Activated CD8-positive, alpha-beta memory T cell treated with anti-CD3 and anti-CD28 coated beads, Interleukin-2, amount 50 U/mL, for 4 hours (primary cell): ENCODE measurements at regions not wholly inside any gene's neighbourhood (a gene's known extent, or its start where the extent isn't known, plus 50 kb on each side); places are given as distances from the start of the nearest gene placed in this dataset.

Experiments used
- DNase-seq: peaks from one replicate; pipeline ENCODE4 v3.0.0-alpha.2; 2020

DNA sequence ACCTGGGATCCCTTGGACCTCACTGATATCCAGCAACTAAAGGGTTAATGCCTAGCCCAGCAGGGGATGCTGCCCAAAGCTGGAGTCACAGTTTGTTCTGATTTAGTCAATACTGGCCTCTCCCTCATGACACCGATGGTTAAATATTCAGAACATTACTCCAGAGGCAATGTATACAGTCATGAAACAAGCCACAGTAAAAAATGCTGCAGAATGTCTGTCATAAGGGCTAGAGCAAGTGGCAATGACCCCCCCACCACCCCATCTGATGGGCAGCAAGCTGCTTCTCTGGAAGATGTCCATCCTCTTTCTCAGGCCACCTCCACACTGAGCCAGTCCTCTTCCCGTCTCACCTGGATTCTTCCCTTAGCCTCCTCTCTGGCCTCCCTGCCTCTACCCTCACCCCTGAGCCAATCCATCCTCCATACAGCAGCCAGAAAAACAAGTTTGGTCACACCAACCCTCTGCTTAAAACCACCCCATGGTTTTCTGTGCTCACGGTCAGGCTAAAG lies 99.0 kb upstream of the KCNG1 start:
- DNase-seq: no peak

DNA sequence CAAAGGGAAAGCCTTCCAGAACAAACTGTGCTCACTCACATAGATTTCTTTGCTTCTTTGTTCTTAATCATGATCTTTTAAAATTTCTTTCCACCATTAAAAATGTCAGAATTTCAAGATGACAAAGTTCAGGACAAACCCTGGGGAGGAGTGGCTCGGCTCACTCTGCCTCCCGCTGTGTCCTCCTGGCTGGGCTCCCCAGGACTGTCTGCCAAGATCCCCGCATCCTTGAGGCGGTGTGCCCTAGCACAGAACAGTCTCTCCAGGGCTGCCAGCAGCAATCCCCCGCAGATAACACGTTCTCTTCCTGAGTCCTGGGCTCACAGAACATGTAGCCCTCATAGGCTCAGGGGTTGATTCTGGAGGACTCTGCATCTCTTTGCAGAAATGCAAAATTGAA lies 98.4 kb upstream of the KCNG1 start:
- no peak for DNase-seq

DNA sequence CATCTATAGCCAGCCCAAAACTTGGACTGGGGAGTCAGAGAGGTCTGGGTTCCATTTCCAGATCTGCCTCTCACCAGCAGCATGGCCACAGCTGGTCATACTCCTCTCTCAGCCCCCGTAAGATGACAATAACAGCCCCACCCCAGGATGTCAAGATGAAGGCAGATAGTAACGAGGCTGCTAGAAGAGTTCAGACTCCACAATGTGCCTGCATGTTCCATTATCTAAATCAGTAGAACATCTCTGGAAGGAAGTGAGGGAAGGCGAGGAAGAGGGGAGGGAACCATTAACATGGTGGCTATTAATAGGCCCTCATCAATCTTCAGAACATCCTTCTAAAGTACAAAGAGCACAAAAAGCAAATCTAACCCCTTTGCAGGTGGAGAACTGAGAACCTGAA lies 98.0 kb upstream of the KCNG1 start:
- DNase-seq: no peak

DNA sequence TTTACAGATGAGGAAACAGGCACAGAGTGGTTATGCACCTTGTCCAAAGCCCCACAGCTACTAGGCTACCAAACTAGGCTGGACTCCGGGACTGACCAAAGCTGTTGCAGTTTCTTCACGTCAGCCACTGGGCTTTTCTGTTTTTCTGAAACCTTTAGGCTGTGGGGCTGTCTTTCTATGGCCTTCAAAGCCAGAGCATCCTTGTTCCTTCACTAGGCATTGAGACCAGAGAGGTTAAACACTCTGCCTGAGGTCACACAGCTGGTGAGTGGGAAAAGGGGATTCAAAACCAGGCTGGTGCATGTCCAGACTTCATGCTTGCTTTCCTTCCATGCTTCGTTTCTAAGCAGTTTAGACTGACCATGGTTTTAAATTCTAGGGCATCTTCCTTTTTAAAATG lies 97.5 kb upstream of the KCNG1 start:
- DNase-seq: no peak

DNA sequence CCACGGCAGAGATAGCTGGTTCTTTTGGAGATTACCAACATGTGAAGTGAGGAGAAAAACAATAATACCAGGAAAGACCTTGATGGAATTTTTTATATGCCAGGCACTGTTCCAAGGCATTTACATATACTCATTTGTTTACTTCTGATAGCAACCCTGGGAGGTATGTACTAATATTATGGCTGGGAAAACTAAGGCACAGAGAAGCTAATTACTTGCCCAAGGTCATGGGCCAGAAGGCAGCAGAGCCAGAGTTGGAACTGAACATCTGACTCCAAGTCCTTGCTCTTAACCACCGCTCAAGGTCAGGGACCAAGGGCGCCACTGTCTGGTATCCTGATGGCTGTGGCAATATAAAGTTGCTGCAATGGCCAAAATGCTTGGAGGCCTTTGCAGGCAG lies 97.0 kb upstream of the KCNG1 start:
- DNase-seq: no peak

DNA sequence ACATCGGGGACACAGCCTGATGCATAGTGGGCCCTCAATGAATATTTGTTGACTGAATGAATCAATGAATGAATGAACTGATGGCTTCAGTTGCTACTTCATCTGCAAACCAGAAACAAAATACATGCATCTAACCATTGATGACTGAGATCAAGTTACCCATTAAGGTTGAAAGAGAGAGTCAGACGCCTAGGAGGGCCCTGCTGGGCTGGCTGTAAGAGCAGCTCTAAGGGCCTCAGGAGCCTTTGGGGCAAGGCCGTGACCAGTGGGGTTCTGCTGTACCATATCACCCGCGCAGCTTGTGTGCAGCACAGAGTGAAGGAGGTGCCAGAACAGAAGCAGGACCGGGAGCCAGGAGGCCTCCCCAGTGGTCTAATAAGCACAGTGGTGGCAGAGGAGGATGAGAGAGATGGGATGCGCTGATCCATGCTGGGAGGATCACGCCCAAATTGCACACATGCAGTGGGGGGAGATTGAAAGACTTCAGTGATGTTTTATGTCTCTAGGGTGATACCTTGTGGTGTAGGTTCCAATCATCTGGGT lies 96.1 kb upstream of the KCNG1 start:
- DNase-seq: no peak

GRCh38 chr20:51118216-51118615 lies 95.3 kb upstream of the KCNG1 start:
- DNase-seq: no peak

GRCh38 chr20:51116765-51117686 lies 94.1 kb upstream of the KCNG1 start:
- DNase-seq: no peak

DNA sequence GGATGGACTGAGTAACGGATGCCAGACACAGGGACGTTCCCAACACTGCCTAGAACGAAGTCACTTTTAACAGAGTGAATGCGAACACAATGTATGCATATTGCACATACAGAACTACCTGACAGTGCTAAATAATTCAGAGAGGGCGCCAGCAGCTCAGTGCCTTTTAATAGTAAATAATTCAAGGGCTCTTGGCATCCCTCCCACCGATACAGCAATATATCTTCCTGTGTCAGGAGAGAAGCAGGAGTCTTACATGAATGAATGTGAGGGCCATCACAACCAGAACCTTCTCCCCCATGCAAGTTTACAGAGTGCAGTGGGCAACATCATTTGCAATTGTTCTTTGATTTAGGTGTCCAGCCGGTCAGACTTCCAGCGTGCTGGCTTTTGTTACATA lies 88.4 kb upstream of the KCNG1 start:
- no peak for DNase-seq

GRCh38 chr20:51108638-51109363 lies 85.9 kb upstream of the KCNG1 start:
- no peak for DNase-seq

GRCh38 chr20:51106011-51106410 lies 83.1 kb upstream of the KCNG1 start:
- DNase-seq: no peak

- DNase-seq: no peak
Measured at GRCh38 chr20:51104960-51105920, 82.3 kb upstream of the KCNG1 start.

DNA sequence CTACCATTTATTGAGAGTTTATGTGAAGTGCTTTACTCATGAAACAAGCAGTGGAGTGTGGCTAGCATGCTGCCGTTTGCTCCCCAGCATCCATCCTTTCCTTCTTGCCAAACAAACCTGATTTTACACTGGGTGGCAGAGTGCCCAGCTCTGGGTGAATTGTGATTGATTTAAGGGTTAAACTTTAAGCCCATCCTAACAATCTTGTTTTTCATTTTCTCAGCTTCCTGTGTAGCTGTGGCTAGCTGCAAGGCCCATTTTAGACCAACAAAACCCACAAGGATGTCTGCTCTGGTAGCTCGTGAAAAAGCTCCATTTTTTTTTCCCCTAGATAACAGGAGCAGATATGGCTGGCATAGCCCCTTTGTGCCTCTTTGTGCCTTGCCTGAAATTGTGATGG lies 77.7 kb upstream of the KCNG1 start:
- no peak for DNase-seq

DNA sequence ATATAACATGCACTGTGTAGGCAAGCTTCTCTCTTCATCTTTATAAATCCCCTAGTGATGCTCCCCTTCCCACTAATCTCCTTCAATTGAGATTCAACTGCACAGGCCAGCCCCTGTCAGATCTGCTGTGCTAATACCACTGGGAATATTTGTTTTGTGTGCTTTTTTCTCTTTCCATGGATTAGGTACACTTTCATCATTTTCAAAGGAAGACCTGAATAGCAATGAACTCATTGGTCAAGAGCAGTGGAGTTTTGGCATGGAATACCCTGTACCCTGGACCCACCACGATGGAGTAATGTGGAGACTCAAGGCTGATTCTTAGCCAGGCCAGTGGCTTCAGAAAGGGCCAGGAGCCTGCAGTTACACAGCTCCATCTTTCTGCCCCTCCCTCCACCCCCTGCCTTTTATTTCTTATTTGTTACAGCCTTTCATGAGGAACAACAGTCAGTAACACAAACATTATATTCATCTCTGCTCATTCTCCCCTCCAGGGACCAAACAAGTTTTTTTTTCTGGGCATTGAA lies 75.4 kb upstream of the KCNG1 start:
- DNase-seq: no peak

DNA sequence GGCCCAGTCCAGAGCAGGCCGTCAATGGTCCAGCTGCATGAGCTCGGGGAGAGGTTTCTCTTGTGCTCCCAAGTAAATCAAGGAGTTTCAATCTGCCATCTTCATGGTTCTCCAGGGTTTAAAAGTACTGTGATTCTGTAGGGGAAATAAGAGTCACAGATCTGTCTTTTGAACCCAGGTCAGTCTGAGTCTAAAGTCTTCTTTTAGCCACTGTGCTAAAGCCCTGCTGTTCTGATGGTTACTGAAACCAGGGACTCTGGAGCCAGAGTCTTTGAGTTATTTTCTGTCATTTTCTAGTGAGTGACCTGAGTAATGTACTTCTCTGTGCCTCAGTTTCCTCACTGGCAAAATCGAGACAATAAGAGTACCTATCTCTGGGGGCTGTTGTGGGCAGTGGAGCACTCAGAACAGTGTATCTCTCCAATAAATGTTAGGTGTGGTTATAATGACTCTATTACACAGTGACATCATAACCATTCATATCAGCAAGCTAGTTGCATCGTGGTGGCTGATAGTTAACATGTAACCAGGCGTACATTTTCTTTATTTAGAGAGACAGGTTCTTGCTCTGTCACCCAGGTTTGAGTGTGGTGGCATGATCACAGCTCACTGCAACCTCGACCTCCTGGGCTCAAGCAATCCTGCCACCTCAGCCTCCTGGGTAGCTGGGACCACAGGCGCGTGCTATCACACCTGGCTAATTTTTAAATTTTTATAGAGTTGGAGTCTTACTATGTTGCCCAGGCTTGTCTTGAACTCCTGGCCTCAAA lies 74.6 kb upstream of the KCNG1 start:
- no peak for DNase-seq

- no peak for DNase-seq
Measured at GRCh38 chr20:51096582-51097267, 73.8 kb upstream of the KCNG1 start.

- DNase-seq: no peak
Measured at GRCh38 chr20:51095633-51096521, 73.0 kb upstream of the KCNG1 start.

DNA sequence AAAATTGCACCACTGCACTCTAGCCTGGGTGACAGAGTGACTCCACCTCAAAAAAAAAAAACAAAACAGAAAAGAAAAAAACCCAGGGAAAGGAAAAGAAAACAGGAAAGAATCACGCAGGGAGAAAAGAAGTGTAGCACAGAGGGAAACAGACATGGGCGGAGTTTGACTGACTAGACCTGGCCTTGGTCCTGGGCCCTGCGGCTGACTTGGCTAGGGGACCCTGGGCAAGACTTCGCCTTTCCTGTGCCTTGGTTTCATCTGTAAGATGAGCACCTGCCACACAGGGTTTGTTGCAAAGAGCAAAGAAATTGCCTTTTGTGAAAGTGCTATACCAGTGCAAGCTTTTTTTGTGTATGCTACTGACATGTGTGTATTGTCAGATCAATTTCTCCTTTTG lies 71.3 kb upstream of the KCNG1 start:
- no peak for DNase-seq

- no peak for DNase-seq
Measured at GRCh38 chr20:51093240-51093763, 70.4 kb upstream of the KCNG1 start.

GRCh38 chr20:51092338-51092737 lies 69.4 kb upstream of the KCNG1 start:
- no peak for DNase-seq
